DMS153 (cell line): ENCODE measurements at regions not wholly inside any gene's neighbourhood (a gene's known extent, or its start where the extent isn't known, plus 50 kb on each side); places are given as distances from the start of the nearest gene placed in this dataset.

Experiments used
- DNase-seq: peaks from one replicate; lab custom pipeline; 2025; lab: John Stamatoyannopoulos, UW

- no peak for DNase-seq
These were observed 606.0 kb downstream of the ARL4A start for GRCh38 chr7:13293264-13294002.

- no peak for DNase-seq
These were observed 619.6 kb downstream of the ARL4A start for GRCh38 chr7:13307040-13307439.

GRCh38 chr7:13308423-13308822, 621.0 kb downstream of the ARL4A start:
- DNase-seq: no peak

- no peak for DNase-seq
These were observed 622.1 kb downstream of the ARL4A start for GRCh38 chr7:13309535-13309934.

GRCh38 chr7:13312307-13312706, 624.9 kb downstream of the ARL4A start:
- no peak for DNase-seq

- DNase-seq: no peak
These were observed 632.9 kb downstream of the ARL4A start for GRCh38 chr7:13320333-13320732.

- DNase-seq: no peak
These were observed 633.9 kb downstream of the ARL4A start for GRCh38 chr7:13321316-13321715.

- no peak for DNase-seq
These were observed 634.7 kb downstream of the ARL4A start for GRCh38 chr7:13322126-13322525.

- peak; percentile 23 for DNase-seq
These were observed 640.2 kb downstream of the ARL4A start for GRCh38 chr7:13327669-13328068.

GRCh38 chr7:13333371-13333770, 645.9 kb downstream of the ARL4A start:
- no peak for DNase-seq

- no peak for DNase-seq
These were observed 648.8 kb downstream of the ARL4A start for GRCh38 chr7:13336227-13336626.

GRCh38 chr7:13352677-13353076, 636.8 kb downstream of the ETV1 start:
- no peak for DNase-seq

- DNase-seq: no peak
These were observed 629.8 kb downstream of the ETV1 start for GRCh38 chr7:13359656-13360055.

GRCh38 chr7:13386741-13387140, 602.7 kb downstream of the ETV1 start:
- no peak for DNase-seq

GRCh38 chr7:13407911-13408310, 581.6 kb downstream of the ETV1 start:
- no peak for DNase-seq

GRCh38 chr7:13411151-13411550, 578.3 kb downstream of the ETV1 start:
- no peak for DNase-seq

GRCh38 chr7:13411636-13412035, 577.8 kb downstream of the ETV1 start:
- no peak for DNase-seq

- DNase-seq: no peak
These were observed 575.3 kb downstream of the ETV1 start for GRCh38 chr7:13414181-13414580.

GRCh38 chr7:13414661-13415107, 574.8 kb downstream of the ETV1 start:
- no peak for DNase-seq

GRCh38 chr7:13416071-13416470, 573.4 kb downstream of the ETV1 start:
- no peak for DNase-seq

GRCh38 chr7:13416544-13416943, 572.9 kb downstream of the ETV1 start:
- no peak for DNase-seq

GRCh38 chr7:13420726-13421125, 568.7 kb downstream of the ETV1 start:
- no peak for DNase-seq

GRCh38 chr7:13421776-13422175, 567.7 kb downstream of the ETV1 start:
- DNase-seq: no peak

- DNase-seq: no peak
These were observed 555.5 kb downstream of the ETV1 start for GRCh38 chr7:13433946-13434345.
